ENCODE measurements at regions not wholly inside any gene's neighbourhood (a gene's known extent, or its start where the extent isn't known, plus 50 kb on each side); places are given as distances from the start of the nearest gene placed in this dataset.
A peak's percentile ranks its signal among the peaks of the same experiment; 100 is the strongest.
"Not testable (repeated sequence)": the region's sequence is repeated elsewhere in the genome, so short reads cannot be mapped to it uniquely, and the experiment has no call there.

GRCh38 chr6:176766-177165 lies 115.5 kb upstream of the DUSP22 start:
- no peak for TF ChIP-seq MAX (IDR thresholded peaks at IDR 0.05; ENCODE audit: low read depth, low read length)
- no peak for TF ChIP-seq MYC (IDR thresholded peaks at IDR 0.05; ENCODE audit: low read depth, low read length)
- TF ChIP-seq POLR2A (IDR thresholded peaks at IDR 0.05; ENCODE audit: extremely low read depth, insufficient read length), result no peak
- no peak for TF ChIP-seq CTCF (IDR thresholded peaks at IDR 0.05; ENCODE audit: low read depth, low read length)
- DNase-seq (ENCODE audit: low read depth), result no peak
- no peak overlapping the region for H3K4me3 ChIP-seq (ENCODE audit: low read depth, low read length)

GRCh38 chr6:178119-178518 lies 114.2 kb upstream of the DUSP22 start:
- no peak overlapping the region for H3K4me3 ChIP-seq (ENCODE audit: low read depth, low read length)
- TF ChIP-seq MAX (IDR thresholded peaks at IDR 0.05; ENCODE audit: low read depth, low read length), result no peak
- no peak for TF ChIP-seq POLR2A (IDR thresholded peaks at IDR 0.05; ENCODE audit: extremely low read depth, insufficient read length)
- no peak for TF ChIP-seq CTCF (IDR thresholded peaks at IDR 0.05; ENCODE audit: low read depth, low read length)
- DNase-seq (ENCODE audit: low read depth), result no peak

GRCh38 chr6:178929-179328 lies 113.4 kb upstream of the DUSP22 start:
- not testable (repeated sequence) for DNase-seq (ENCODE audit: low read depth); H3K4me3 ChIP-seq (ENCODE audit: low read depth, low read length)

- no peak overlapping the region for H3K4me3 ChIP-seq (ENCODE audit: low read depth, low read length)
- no peak for DNase-seq (ENCODE audit: low read depth)
- no peak for TF ChIP-seq MYC (IDR thresholded peaks at IDR 0.05; ENCODE audit: low read depth, low read length)
- TF ChIP-seq POLR2A (IDR thresholded peaks at IDR 0.05; ENCODE audit: extremely low read depth, insufficient read length), result no peak
- no peak for TF ChIP-seq CTCF (IDR thresholded peaks at IDR 0.05; ENCODE audit: low read depth, low read length)
- TF ChIP-seq MAX (IDR thresholded peaks at IDR 0.05; ENCODE audit: low read depth, low read length), result no peak
These were observed 112.8 kb upstream of the DUSP22 start for GRCh38 chr6:179340-179950.

- not testable (repeated sequence) for H3K4me3 ChIP-seq (ENCODE audit: low read depth, low read length)
- DNase-seq (ENCODE audit: low read depth), result peak; percentile 47
These were observed 112.1 kb upstream of the DUSP22 start for GRCh38 chr6:180091-180694.

GRCh38 chr6:181049-181654 lies 111.1 kb upstream of the DUSP22 start:
- TF ChIP-seq MAX (IDR thresholded peaks at IDR 0.05; ENCODE audit: low read depth, low read length) (no peak), CTCF (IDR thresholded peaks at IDR 0.05; ENCODE audit: low read depth, low read length) (no peak), MYC (IDR thresholded peaks at IDR 0.05; ENCODE audit: low read depth, low read length) (no peak), POLR2A (IDR thresholded peaks at IDR 0.05; ENCODE audit: extremely low read depth, insufficient read length) (no peak)
- H3K4me3 ChIP-seq (ENCODE audit: low read depth, low read length), result no peak overlapping the region
- DNase-seq (ENCODE audit: low read depth), result no peak

GRCh38 chr6:183668-184067 lies 108.6 kb upstream of the DUSP22 start:
- no peak for TF ChIP-seq MYC (IDR thresholded peaks at IDR 0.05; ENCODE audit: low read depth, low read length)
- no peak for TF ChIP-seq CTCF (IDR thresholded peaks at IDR 0.05; ENCODE audit: low read depth, low read length)
- no peak overlapping the region for H3K4me3 ChIP-seq (ENCODE audit: low read depth, low read length)
- DNase-seq (ENCODE audit: low read depth), result no peak
